Esophagus muscularis mucosa (tissue), 4 donors: ENCODE measurements at regions not wholly inside any gene's neighbourhood (a gene's known extent, or its start where the extent isn't known, plus 50 kb on each side); places are given as distances from the start of the nearest gene placed in this dataset.

Experiments used
- DNase-seq: peaks from one replicate; pipeline ENCODE4 v3.0.0-alpha.2; 2017; ENCODE audit errors: extremely low spot score
- H3K27ac ChIP-seq, 4 donors: fragments of 200-600 bp; sonication (generic); replicated peaks in 1 of 4; 1 replicate in 3 of 4; 2 replicates in 1 of 4; pipeline ENCODE4 v1.5.1; 2016 to 2019; ENCODE audit warnings: mild to moderate bottlenecking in 1 of 4
- H3K27me3 ChIP-seq, 4 donors: fragments of 200-600 bp; sonication (generic); one replicate each; pipeline versions ENCODE4 v1.5.1 to v1.6.0; 2016 to 2019
- H3K36me3 ChIP-seq, 4 donors: fragments of 200-600 bp; sonication (generic); one replicate each; pipeline ENCODE4 v1.5.1; 2016 to 2019
- H3K4me1 ChIP-seq, 4 donors: fragments of 200-600 bp; sonication (generic); one replicate each; pipeline ENCODE4 v1.5.1; 2016 to 2019
- H3K4me3 ChIP-seq, 4 donors: fragments of 200-600 bp; sonication (generic); 1 replicate in 2 of 4; 2 replicates in 2 of 4; pipeline ENCODE4 v1.5.1; 2016 to 2019; ENCODE audit warnings: mild to moderate bottlenecking in 4 of 4, moderate library complexity in 1 of 4
- H3K9me3 ChIP-seq, 4 donors: fragments of 200-600 bp; sonication (generic); 1 replicate in 3 of 4; 2 replicates in 1 of 4; pipeline ENCODE4 v1.5.1; 2016 to 2019
- CTCF ChIP-seq, 3 experiments: fragments of 200-600 bp in 2 of 3; fragments of 450-650 bp in 1 of 3; sonication (generic) in 2 of 3; IDR thresholded peaks; one replicate each; pipeline ENCODE4 v1.5.1; 2017 to 2019; ENCODE audit warnings: antibody characterized with exemption in 3 of 3, mild to moderate bottlenecking in 2 of 3, moderate library complexity in 1 of 3
- EP300 ChIP-seq: sonication (generic); formaldehyde crosslinking; IDR thresholded peaks from one replicate; pipeline ENCODE4 v1.6.1; 2017; ENCODE audit warnings: antibody characterized with exemption
- POLR2A ChIP-seq: fragments of 450-650 bp; IDR thresholded peaks from one replicate; pipeline ENCODE4 v1.6.1; 2017; ENCODE audit warnings: antibody characterized with exemption, moderate library complexity, mild to moderate bottlenecking, low read depth
- POLR2AphosphoS5 ChIP-seq, 2 donors: sonication (generic); formaldehyde crosslinking; IDR thresholded peaks; one replicate each; pipeline ENCODE4 v1.6.1; 2017; ENCODE audit warnings: antibody characterized with exemption in 2 of 2
- WGBS: methylation state at CpG from one replicate; pipeline ENCODE4 v1.1.5; 2018; 5-methylcytosine and 5-hydroxymethylcytosine counted together
- intact Hi-C: fragments of 100-400 bp; cut with DNase I; formaldehyde crosslinking; loops from one replicate; pipeline ENCODE4 v1.15.1; 2023

GRCh38 chr4:118585015-118585414 is 100.2 kb upstream of the METTL14 start:
- intact Hi-C loops, result no loop called here

GRCh38 chr4:118586357-118586790 is 98.8 kb upstream of the METTL14 start:
- peak overlapping the region; percentile 14 to 63 (median 36) for H3K27ac ChIP-seq
- 40% methylated on average over 6 of the region's 6 CpGs for WGBS
- peak overlapping the region in 2 of 4 donors; percentile 6 to 20 for H3K4me3 ChIP-seq
- H3K36me3 ChIP-seq, result no peaks in the 10 kb centered on the region
- TF ChIP-seq POLR2AphosphoS5 (IDR thresholded peaks at IDR 0.05), result no peak
- TF ChIP-seq POLR2A, result no peak
- TF ChIP-seq EP300, result no peak
- TF ChIP-seq CTCF (IDR thresholded peaks at IDR 0.05), result no peak
- peaks cover 0 to 19% (median 0%) of the 10 kb centered on the region in 4 donors for H3K27me3 ChIP-seq
- intact Hi-C loops, result no loop called here
- H3K9me3 ChIP-seq, result no peaks in the 10 kb centered on the region
- peaks cover 10 to 16% (median 13%) of the 10 kb centered on the region in 4 donors for H3K4me1 ChIP-seq
- DNase-seq, result no peak

More at GRCh38 chr4:118585015-118585414, 100.2 kb upstream of the METTL14 start:
- no peaks in the 10 kb centered on the region for H3K36me3 ChIP-seq
- 81% methylated on average over 5 of the region's 5 CpGs for WGBS
- H3K4me3 ChIP-seq, result no peak overlapping the region
- peak overlapping the region in 1 of 4 donors; percentile 63 for H3K27ac ChIP-seq
- H3K4me1 ChIP-seq, result peaks cover 10 to 16% (median 13%) of the 10 kb centered on the region in 4 donors
- H3K9me3 ChIP-seq, result no peaks in the 10 kb centered on the region
- no peak for TF ChIP-seq EP300
- no peak for TF ChIP-seq POLR2AphosphoS5 (IDR thresholded peaks at IDR 0.05)
- no peak for TF ChIP-seq CTCF (IDR thresholded peaks at IDR 0.05)
- TF ChIP-seq POLR2A, result no peak
- peaks cover 0 to 30% (median 0%) of the 10 kb centered on the region in 4 donors for H3K27me3 ChIP-seq
- peak; percentile 4 for DNase-seq

- peak overlapping the region in 1 of 4 donors; percentile 27 for H3K27ac ChIP-seq
- 68% methylated on average over 9 of the region's 9 CpGs for WGBS
- intact Hi-C loops, result no loop called here
Observed at GRCh38 chr4:118587116-118587831, 97.9 kb upstream of the METTL14 start.

GRCh38 chr4:118587946-118588345 is 97.2 kb upstream of the METTL14 start:
- H3K36me3 ChIP-seq, result no peaks in the 10 kb centered on the region
- no peaks in the 10 kb centered on the region for H3K9me3 ChIP-seq
- H3K27me3 ChIP-seq, result peaks cover 0 to 16% (median 0%) of the 10 kb centered on the region in 4 donors
- intact Hi-C loops, result no loop called here
- no peak overlapping the region for H3K4me3 ChIP-seq
- H3K4me1 ChIP-seq, result peaks cover 15 to 23% (median 18%) of the 10 kb centered on the region in 4 donors
- no peak for TF ChIP-seq POLR2A
- no peak for TF ChIP-seq CTCF (IDR thresholded peaks at IDR 0.05)
- TF ChIP-seq POLR2AphosphoS5 (IDR thresholded peaks at IDR 0.05), result no peak
- TF ChIP-seq EP300, result no peak
- DNase-seq, result no peak
- WGBS, result 92% methylated on average over 4 of the region's 4 CpGs
- no peak overlapping the region for H3K27ac ChIP-seq

More at GRCh38 chr4:118587116-118587831, 97.9 kb upstream of the METTL14 start:
- no peak overlapping the region for H3K4me3 ChIP-seq
- TF ChIP-seq EP300, result no peak
- no peak for TF ChIP-seq POLR2AphosphoS5 (IDR thresholded peaks at IDR 0.05)
- no peak for TF ChIP-seq CTCF (IDR thresholded peaks at IDR 0.05)
- TF ChIP-seq POLR2A, result no peak
- H3K36me3 ChIP-seq, result no peaks in the 10 kb centered on the region
- DNase-seq, result no peak
- H3K9me3 ChIP-seq, result no peaks in the 10 kb centered on the region
- peaks cover 12 to 20% (median 14%) of the 10 kb centered on the region in 4 donors for H3K4me1 ChIP-seq
- peaks cover 0 to 16% (median 0%) of the 10 kb centered on the region in 4 donors for H3K27me3 ChIP-seq
